GM19240 (cell line): ENCODE measurements at regions not wholly inside any gene's neighbourhood (a gene's known extent, or its start where the extent isn't known, plus 50 kb on each side); places are given as distances from the start of the nearest gene placed in this dataset.

Source experiments
- DNase-seq: peaks from one replicate; pipeline ENCODE4 v3.0.0; 2011; ENCODE audit warnings: low spot score; ENCODE audit not compliant: insufficient read length

DNA sequence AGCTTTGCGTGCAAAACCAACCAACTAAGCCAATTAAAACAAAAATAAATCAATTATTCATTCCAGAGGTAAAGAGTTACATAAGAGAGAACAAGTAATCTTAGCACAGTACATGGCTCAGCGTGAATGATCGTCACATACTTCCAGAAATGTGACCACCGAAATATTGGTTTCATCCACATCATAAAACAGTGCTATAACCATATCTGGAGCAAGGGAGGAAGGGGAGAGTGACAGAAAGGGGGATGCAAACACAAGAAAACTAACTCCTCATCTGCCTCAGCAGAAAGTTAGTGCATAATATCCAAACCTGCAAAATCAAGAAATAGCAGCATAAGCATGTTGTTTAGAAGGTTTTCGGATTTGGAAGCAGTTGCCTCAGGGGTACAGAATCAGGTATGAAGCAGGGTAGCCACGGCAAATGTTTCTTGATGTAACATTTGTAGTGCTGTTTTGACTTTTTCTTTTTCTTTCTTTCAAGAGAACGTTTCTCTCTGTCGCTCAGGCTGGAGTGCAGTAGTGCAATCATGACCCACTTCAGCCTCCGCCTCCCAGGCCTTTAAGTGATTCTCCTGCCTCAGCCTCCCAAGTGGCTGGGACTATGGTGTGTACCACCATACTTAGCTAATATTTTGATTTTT lies 93.9 kb upstream of the EGLN3 start:
- DNase-seq, result no peak

DNA sequence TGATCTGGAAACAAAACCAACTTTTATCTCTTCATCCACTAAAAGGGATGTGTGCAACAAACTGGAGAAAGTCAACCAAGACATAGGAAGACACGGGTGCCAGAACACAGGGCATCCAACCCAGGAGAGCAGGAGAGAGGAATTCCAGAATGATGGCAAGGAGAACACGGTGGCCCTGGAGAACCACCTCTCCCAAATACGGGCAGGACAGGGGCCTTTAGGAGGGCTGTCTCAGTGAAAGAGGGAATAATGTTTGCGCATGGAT lies 93.4 kb upstream of the EGLN3 start:
- DNase-seq, result no peak

DNA sequence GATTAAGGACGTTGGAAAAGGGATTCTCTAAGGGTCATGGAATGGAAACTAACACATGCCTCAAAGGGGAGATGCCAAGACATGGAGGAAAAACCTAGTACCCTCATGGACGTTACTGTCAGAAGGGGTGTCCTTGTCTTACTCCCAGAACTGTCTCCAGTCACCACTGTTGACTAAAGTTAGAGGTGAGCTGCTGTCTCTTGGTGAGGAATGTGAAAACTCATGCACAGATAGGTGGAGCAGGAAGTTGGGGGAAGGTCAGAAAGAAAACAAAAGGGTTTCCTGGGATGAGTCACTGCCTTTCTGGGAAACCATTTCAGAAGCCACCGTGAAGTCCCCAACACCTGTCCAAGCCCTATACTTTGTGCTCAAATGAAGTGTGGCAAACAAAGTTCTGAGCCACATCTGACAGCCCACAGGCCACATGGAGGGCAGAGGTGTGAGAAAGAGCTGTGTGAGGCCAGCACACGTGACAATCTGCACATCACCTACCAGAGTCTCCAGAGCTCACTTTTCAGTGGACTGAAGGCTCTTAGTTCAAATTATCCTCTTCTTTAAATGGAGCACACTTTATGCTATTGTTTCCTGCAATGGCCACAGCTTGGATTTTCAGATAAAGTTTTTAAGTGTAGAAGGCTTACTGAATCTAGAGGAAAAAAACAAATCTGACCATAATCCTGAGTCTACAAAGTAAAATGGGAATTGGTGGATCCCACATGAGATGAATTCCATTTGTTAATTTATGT lies 92.9 kb upstream of the EGLN3 start:
- DNase-seq, result peak; percentile 47

DNA sequence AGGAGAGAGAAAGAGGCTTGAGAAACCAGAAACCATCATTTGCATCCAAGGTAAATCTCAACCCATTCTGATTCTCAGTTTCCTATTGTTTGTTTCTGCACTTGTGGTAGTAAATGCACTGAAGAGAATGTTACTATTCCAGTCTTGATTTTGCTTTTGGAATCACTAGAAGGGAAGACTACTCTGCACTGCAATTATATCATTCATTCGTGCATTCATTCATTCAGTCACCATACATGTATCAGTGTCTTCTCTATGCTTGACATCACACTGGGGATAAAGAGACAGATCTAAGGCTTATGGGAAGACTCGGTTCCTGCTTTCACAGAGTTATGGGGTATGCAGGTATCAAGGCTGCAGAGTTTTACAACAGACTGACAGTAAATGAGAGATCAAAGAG lies 90.3 kb upstream of the EGLN3 start:
- no peak for DNase-seq

DNA sequence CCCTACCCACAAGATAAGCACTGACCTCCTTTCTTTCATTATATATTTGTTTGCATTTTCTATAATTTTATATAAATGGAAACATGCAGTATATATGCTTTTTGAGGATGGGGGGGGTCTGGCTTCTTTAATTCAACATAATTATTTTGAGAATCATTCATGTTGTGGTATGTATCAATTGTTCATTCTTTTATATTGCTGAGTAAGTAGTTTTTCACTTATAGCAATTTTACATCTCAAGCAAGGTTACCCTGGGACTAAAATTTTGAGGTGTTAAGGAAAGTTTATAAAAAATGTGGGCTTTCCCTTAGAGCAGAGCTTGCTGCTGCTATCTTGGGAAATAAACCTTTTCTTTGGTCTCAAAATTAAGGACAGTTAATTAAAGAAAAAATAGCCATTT lies 89.9 kb upstream of the EGLN3 start:
- DNase-seq, result no peak

DNA sequence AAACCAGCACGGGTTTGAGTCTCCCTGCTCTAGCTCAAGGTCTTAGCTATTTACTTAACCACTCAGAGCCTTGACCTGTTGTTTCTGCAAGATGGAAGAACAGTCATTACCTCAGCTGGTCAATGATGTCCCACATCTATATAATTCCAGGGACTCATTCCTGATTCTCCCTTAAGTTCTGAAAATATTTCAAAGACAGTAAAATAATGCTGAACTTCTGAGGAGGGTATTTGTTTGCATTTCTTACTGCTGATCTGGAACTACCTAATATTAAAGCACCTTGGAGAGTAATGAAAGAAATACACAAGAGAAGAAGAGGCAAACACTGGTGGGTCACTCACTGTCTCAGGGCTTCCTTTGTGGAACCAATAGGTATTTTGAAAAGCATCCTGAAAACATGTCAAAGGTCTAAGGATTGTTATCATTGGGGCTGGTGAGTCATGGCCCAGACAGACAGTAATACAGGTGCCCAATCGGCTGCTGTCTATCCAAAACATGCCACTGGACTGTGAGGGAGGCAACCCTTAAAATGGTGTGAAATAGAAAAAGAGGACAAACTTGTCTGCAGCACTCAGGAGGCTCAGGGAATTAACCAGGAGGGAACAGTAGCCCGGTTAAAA lies 88.7 kb upstream of the EGLN3 start:
- DNase-seq, result no peak

DNA sequence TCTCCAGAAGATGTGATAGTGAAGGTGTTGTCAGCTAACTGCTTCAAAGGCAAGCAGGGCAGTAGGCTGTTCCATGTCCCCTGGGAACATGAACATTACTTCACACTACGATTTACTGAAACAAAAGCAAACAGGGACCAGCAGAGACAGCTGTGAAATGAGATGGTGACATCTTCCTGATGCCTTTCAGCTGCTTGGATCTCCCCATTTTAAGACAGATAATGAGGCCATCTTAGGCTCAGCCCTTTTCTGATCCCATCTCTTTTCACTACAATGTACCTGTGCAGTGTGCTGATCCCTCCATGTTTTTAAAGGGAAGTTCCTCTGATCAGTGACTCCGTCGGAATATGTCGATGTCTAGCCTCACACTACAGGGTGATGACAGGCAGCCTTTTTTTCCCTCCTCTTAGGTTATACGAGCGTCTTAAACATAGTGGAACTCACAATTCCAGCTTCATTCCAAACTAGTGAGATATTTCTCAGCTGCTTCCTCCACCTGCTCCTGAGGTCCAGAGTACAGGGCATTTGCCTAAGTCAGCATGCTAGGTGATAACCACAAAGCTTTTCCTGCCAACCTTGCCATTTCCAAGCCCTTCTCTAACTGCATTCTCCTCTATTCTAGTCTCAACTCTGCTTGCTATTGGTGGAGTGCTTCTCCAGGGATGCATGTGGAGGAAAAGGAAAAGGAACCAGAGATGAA lies 87.6 kb upstream of the EGLN3 start:
- no peak for DNase-seq

DNA sequence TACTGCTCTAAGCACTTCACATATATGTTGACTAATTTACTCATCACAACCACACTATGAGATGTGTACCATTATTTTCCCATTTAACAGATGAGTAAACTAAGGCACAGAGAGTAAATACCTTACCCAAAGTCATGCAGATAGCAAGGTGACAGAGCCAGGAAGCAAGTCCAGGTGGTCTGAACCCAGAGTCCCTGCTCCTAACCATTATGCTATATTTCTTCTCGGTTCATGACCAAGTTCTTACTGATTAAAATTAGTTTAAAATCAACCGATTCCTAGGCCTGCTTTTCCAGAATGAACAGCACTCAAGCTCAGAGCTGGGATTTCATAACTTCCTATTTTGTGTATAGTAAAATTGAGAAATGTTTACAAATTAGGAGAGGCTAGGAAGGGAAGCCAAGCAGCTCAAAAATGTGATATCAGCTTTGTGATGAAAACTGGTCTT lies 85.5 kb upstream of the EGLN3 start:
- DNase-seq, result no peak

DNA sequence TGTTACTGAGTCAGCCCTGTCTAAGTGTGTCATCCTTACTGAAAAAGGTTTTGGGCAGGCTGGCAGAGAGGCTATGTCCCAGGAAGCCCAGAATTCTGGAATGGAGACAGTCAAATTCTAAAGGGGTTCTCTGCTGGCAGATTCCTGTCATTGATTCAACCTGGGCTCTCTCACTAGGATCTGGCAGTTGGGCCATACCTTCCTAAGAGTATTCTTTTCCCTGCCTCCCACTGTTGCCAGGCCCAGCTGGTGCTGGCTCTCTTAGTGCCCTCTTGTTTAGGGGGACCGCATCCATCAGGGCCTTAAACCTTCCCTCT lies 85.0 kb upstream of the EGLN3 start:
- DNase-seq, result no peak

DNA sequence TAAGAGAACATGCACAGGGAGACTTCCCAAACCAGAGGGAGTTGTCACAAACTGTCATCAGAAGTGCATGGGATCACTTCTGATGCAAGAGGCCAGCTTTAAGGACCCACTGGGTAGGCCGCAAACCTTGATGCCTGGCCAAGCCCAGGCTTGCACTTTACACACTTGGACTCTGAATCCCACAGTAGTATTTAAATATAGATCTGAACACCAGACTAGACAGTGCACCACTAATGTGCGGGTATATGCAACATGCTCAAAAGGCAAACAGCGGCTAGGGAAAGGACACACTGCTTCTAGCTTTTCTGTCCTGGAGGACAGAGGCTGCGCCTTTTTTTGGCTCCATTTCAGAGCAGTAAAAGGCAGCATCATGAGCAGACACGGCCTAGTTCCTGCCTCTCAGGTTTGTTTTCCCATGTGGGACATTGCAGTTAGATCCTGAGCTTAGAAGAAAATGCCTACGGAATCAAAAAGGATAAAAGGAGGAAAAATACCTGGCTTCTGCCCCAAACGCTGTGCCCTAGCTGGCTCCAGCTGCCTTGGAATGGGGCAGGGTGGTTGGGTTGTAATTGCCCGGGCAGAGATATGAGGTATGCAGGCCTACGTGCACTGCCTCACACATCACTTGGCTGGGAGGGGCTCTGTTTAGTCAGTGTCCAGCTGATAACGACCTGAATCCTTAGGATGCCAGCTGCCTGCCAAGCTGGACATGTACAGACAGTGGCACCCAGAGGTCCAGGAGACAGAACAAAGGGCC lies 84.5 kb upstream of the EGLN3 start:
- DNase-seq, result no peak

DNA sequence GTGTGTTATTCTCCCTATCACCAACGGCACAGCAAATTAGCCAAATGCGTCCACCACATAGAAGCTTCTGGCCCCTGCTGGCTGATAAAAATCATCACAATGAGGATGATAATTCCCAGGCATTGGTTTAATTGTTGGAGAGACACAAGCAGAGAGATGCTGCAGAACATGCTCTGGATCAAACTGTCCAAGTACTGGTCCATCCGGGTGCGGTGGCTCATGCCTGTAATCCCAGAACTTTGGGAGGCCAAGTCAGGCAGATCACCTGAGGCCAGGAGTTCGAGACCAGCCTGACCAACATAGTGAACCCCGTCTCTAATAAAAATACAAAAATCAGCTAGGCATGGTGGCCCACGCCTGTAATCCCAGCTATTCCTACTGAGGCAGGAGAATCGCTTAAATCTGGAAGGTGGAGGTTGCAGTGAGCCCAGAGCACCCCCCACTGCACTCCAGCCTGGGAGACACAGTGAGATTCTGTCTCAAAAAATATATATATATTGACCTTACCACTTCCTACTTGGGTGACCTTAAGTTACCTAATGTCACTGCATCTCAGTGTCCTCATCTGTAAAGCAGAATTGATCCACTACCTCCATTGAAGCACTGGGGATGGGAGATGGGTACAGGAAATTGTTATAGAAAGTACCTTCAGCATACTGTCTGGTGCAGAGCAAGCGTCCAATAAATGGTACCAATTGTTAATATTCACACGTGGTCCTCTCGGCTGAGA lies 83.7 kb upstream of the EGLN3 start:
- no peak for DNase-seq

DNA sequence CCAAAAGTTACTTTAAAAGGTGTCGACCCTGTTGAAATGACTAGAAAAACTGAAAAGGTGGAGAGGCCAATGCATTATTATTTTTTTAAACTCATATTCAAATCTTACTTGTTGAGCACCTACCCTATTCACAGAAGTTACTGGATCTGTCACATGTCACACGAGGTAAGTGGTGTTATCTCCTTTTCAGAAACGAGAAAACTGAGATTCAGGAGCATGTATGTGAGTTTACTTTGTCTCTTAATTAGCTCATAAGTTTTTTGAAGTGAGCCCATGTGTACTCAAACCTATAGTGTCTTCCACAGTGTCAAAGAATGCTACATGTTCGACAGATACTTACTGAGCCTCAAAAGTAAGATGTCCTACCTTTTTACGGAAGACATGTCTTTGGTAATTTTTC lies 81.8 kb upstream of the EGLN3 start:
- no peak for DNase-seq

DNA sequence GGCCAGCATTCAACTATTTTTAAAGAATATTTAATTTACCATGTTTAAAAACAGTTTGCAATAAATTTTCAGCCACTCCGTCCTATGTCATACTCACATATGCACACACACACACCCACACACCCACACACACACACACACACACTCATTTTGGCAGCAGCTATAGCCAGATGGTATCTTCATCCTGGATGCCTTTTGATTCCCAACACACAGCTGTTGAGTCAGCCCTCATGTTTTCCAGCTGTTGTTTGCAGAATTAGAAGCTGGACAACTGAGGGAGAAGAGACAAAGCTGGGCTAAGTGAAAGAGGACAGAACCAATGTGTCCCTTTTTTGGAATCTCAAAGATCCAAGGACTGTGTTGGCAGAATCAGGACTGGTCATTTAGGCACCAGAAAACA lies 80.0 kb upstream of the EGLN3 start:
- DNase-seq, result no peak

DNA sequence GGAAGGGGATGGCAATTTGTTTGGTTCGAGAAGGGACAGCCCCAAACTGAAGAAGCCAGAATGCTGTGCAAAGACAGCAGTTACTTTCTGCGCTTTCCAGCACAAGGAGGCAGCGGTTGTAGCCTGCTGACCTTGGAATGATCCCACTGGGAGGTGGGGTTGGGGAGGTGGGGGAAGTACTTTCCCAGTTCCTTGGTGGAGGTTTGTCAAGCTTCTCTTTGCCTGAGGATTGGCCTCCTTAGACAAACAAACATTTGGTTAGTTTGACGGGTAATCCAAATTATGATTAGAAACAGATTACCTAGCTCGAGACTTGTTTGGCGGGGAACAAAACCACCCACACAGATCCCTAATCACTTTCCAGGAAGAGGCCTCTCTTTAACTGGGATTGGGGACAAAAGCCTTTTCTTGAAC lies 79.1 kb upstream of the EGLN3 start:
- DNase-seq, result no peak

DNA sequence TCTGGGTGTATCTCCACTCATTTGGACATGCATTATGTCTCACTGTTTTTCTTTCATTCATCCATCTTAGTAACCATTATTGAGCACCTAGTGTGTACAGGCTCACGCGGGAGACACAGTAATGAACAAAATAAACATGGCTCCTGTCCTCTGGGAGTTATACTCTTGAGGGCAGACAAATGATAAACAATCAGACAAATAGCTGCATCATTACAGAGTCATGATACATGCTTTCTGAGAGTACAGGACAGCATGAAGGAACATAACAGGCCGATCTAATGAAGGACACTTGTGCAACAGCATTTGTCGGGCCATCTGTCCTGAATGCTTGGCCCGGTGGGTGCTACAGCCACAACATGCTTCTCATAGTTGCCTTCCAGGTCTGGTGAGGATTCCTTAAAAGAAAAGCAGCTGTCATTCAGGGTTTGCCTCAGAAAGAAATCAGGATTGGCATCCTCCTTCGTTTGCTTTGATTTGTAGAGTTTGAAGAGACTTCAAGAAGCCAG lies 77.2 kb upstream of the EGLN3 start:
- DNase-seq, result no peak

DNA sequence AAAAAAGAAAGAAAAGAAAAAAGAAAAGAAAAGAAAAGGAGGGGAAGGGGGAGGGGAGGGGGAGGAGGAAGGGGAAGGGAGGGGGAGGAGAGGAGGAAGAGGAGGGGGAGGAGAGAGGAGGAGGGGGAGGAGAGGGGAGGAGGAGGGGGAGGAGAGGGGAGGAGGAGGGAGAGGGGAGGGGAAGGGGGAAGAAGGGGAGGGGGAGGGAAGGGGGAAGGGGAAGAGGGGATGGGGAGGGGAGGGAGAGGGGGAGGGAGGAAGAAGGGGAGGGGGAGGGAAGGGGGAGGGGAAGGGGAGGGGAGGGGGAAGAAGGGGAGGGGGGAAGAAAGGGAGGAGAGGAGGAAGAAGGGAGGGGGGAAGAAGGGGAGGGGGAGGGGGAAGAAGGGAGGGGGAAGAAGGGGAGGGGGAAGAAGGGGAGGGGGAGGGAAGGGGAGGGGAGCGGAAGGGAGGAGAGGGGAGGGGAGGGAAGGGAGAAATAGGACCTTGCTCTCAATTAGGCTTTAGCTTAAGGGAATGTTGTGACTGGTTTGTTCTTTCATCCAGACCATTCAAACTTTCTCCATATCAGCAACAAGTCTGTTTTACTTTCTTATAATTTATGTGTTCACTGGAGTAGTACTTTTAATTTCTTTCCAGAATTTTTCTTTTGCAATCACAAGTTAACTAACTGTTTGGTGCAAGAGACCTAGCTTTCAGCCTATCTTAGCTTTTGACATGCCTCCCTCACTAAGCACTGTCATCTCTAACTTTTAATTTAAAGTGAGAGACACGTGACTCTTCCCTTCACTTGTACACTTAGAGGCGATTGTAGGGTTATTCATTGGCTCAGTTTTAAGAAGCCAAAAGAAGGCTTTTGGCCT lies 76.5 kb upstream of the EGLN3 start:
- no peak for DNase-seq

DNA sequence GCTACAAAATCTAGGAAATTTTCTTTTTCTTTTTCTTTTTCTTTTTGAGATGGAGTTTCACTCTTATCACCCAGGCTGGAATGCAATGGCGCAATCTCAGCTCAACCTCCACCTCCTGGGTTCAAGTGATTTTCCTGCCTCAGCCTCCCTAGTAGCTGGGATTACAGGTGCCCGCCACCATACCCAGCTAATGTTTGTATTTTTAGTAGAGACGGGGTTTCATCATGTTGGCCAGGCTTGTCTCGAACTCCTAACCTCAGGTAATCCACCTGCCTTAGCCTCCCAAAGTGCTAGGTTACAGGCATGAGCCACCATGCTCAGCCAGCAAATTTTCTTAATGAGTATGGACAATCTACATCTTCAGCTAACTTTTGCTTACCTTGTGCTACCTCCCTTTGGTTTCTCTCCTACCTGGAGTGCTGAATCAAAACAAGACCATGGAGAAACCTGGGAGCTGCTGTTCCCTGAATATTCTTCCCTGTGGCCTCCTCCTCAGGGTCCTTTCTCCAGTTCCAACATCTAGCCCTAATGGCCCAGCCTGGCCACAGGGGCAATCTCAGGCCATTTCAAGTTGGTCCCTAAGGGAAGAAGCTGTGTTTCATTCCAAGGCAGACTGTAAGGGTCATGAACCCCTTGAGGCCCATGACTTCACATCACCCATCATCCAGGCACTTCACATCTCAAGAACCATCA lies 74.6 kb upstream of the EGLN3 start:
- DNase-seq, result no peak

DNA sequence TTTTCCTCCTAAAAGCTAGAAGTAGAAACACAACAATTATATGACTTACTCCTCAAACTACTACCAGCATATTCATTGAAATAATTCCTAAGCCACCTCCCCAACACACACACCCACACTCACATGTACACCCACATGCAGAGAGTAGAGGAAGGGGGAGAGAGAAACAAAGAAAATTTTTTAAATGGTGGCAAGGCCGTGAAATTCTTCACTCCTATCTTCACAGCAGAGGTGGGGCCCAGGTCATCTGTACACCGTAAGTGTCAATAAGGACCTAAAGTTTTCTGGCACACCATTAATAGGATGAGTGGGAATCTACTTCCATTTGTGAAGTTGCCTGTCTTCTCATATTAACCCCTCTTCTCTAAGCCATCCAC lies 73.9 kb upstream of the EGLN3 start:
- no peak for DNase-seq
